Neural cell (in vitro differentiated cells): ENCODE measurements at regions not wholly inside any gene's neighbourhood (a gene's known extent, or its start where the extent isn't known, plus 50 kb on each side); places are given as distances from the start of the nearest gene placed in this dataset.

Experiments
- EP300 ChIP-seq: fragments of 450-650 bp; conservative IDR thresholded peaks from 2 replicates; pipeline ENCODE4 v1.6.1; 2014; ENCODE audit warnings: antibody characterized with exemption, mild to moderate bottlenecking, moderate library complexity; ENCODE audit not compliant: poor library complexity, severe bottlenecking
- EZH2 ChIP-seq: fragments of 200-600, 300-800 bp; shearing (Covaris generic), sonication (generic); IDR thresholded peaks from 2 replicates; pipeline ENCODE4 v1.6.1; 2014; ENCODE audit warnings: antibody characterized with exemption, low read length, borderline replicate concordance, mild to moderate bottlenecking; ENCODE audit not compliant: insufficient read depth, poor library complexity, severe bottlenecking
- POLR2AphosphoS5 ChIP-seq: IDR thresholded peaks from 2 replicates; pipeline ENCODE4 v1.6.1; 2012
- RAD21 ChIP-seq: fragments of 450-650 bp; conservative IDR thresholded peaks from 2 replicates; pipeline ENCODE4 v1.6.1; 2014; ENCODE audit warnings: antibody characterized with exemption, mild to moderate bottlenecking, moderate library complexity
- SMC3 ChIP-seq: fragments of 450-650 bp; conservative IDR thresholded peaks from 2 replicates; pipeline ENCODE4 v1.6.1; 2014; ENCODE audit warnings: antibody characterized with exemption, mild to moderate bottlenecking, moderate library complexity; ENCODE audit not compliant: poor library complexity
- TAF1 ChIP-seq: IDR thresholded peaks from 2 replicates; pipeline ENCODE4 v1.6.1; 2012; ENCODE audit warnings: low read depth
- TF ChIP-seq, protein P1 (sequence below): fragments of 450-650 bp; IDR thresholded peaks from 2 replicates; pipeline ENCODE4 v1.5.1; 2014; ENCODE audit warnings: antibody characterized with exemption, mild to moderate bottlenecking, moderate library complexity; ENCODE audit not compliant: poor library complexity, severe bottlenecking

DNA sequence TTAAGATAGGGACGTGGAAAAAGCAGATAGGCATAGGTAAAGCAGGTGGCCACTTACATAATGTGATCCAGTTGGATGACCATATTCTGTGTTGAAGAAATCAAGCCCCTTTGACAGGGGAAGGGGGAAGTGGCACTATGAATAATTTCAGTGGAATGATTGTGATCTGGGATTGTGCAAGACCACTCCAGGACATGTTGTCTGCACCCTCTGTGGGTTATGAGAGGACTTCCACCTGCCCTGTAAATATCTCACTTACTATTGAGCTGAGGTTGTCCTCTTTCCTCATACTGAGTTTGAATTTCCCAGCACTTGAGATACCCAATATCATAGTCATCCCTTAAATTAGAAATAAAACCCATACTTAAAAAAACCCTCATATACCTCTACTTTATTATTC is 220.7 kb downstream of the IRS1 start:
- TF ChIP-seq, protein P1, sequence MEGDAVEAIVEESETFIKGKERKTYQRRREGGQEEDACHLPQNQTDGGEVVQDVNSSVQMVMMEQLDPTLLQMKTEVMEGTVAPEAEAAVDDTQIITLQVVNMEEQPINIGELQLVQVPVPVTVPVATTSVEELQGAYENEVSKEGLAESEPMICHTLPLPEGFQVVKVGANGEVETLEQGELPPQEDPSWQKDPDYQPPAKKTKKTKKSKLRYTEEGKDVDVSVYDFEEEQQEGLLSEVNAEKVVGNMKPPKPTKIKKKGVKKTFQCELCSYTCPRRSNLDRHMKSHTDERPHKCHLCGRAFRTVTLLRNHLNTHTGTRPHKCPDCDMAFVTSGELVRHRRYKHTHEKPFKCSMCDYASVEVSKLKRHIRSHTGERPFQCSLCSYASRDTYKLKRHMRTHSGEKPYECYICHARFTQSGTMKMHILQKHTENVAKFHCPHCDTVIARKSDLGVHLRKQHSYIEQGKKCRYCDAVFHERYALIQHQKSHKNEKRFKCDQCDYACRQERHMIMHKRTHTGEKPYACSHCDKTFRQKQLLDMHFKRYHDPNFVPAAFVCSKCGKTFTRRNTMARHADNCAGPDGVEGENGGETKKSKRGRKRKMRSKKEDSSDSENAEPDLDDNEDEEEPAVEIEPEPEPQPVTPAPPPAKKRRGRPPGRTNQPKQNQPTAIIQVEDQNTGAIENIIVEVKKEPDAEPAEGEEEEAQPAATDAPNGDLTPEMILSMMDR, result no peak
- TF ChIP-seq POLR2AphosphoS5 (no peak), RAD21 (no peak), EZH2 (no peak), SMC3 (no peak), TAF1 (no peak), EP300 (no peak)
